ENCODE measurements at regions not wholly inside any gene's neighbourhood (a gene's known extent, or its start where the extent isn't known, plus 50 kb on each side); places are given as distances from the start of the nearest gene placed in this dataset.

- TF ChIP-seq TARDBP (IDR thresholded peaks at IDR 0.05) (no peak), FOXA1 (IDR thresholded peaks at IDR 0.05) (no peak), L3MBTL2 (conservative IDR thresholded peaks at IDR 0.05) (no peak)
- TF ChIP-seq, protein P1, sequence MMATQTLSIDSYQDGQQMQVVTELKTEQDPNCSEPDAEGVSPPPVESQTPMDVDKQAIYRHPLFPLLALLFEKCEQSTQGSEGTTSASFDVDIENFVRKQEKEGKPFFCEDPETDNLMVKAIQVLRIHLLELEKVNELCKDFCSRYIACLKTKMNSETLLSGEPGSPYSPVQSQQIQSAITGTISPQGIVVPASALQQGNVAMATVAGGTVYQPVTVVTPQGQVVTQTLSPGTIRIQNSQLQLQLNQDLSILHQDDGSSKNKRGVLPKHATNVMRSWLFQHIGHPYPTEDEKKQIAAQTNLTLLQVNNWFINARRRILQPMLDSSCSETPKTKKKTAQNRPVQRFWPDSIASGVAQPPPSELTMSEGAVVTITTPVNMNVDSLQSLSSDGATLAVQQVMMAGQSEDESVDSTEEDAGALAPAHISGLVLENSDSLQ (IDR thresholded peaks at IDR 0.05): no peak
Measured at GRCh38 chr11:7170431-7170830, 81.3 kb upstream of the SYT9 start.

All from HEK293T (cell line).